ENCODE measurements at regions not wholly inside any gene's neighbourhood (a gene's known extent, or its start where the extent isn't known, plus 50 kb on each side); places are given as distances from the start of the nearest gene placed in this dataset.

DNA sequence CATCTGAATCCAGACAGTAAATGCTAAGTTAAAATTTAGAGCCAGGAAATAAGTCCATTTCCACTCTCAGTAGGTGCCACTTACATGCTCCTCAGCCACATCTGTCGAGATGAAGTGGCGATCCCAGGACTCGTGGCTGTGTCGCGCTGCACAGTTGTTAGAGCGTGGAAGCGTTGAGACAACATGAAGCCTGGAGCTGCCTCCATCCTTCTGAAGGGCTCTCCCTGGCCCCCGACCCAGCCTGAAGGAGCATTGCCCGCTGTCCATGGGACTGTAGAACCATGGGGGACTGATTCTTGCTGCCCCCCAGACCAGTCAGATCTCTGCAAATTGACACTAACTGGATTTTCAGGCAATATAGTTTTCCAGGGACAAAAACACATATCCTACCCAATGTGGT, 58.9 kb downstream of the IRX1 start:
- DNase-seq (ENCODE audit: low spot score in 2 of 2): no peak
- Mint-ChIP-seq H3K9me3 (peaks cover 5 to 6% of the 10 kb centered on the region in 2 donors), H3K36me3 (no peaks in the 10 kb centered on the region), H3K27ac (no peak overlapping the region)
- no peak for ATAC-seq

DNA sequence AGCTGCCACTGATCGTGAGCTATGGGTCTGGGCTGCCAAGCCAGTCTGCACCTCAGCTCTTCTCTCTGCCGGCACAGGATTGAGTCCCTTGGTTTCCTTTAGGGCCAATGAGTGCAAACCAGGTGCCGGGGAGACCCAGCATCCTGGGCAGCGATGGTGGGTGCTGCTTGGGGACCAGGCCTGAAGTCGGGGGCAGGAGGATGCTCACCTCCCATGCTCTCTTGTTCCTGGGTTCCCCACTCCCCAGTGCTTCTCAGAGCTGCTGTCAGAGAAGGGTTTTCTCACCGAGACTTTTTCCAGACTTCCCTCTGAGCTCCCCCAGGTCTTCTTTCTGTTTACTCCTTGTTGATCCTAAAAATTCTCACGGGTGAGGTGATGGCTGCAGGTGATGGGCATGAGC, 61.2 kb downstream of the IRX1 start:
- no peak overlapping the region for H3K27ac Mint-ChIP-seq
- DNase-seq (ENCODE audit: low spot score in 2 of 2): no peak
- no peak for ATAC-seq

DNA sequence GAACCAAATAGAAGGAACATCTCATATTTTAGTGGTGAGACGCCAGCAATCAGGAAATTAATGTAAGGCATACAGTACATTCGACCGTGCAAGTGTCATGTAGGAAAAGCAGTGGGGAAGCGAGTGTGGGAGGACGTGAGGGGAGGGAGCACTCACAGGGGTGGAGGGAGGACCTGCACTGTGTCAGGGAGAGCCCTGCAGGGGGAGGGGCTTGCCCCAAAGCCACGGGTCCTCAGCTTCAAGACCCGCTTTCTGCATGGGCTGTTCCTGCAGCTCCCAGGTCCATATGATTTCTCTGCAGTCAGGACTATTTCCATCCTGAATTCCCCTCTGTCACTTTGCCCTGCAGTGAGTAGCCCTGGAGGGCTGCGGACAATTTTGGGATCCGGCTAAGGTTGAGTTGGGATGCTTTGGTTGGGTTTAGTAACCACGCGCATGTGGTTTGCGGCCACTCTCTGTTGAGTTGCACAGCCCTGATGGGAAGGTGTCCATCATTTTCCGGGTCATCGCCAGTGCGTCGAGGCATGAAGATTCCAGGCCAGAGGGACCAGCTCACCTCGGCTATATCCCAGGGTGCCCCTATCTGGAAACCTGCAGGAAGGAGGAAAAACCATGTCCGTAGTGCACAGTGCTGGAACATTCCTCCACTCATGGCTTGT, 61.9 kb downstream of the IRX1 start:
- no peak for DNase-seq (ENCODE audit: low spot score in 2 of 2)
- Mint-ChIP-seq H3K27ac (no peak overlapping the region), H3K9me3 (no peaks in the 10 kb centered on the region), H3K36me3 (no peaks in the 10 kb centered on the region)
- ATAC-seq: no peak

More for the DNA sequence above, 61.2 kb downstream of the IRX1 start:
- H3K9me3 Mint-ChIP-seq: no peaks in the 10 kb centered on the region
- no peaks in the 10 kb centered on the region for H3K36me3 Mint-ChIP-seq

DNA sequence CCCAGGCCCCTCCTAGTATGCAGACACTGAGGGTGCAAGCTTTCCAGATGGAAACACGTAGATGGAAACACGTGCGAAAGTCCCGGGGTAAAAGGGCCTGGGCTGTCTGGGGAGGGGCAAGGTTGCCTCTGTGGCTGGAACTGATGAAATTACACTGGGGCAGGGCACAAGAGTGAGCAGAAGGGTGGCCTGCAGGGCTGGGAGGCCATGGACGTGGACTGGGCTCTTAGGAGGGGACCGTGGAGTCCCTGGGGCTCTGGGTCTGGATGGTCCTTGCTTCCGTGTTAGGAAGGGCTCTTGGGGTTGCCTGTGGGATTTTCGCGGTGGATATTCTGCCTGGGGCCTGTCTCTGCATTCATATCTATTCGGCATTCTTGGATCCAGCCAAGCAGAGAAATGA, 63.3 kb downstream of the IRX1 start:
- peaks cover 0 to 4% of the 10 kb centered on the region in 2 donors for H3K9me3 Mint-ChIP-seq

DNA sequence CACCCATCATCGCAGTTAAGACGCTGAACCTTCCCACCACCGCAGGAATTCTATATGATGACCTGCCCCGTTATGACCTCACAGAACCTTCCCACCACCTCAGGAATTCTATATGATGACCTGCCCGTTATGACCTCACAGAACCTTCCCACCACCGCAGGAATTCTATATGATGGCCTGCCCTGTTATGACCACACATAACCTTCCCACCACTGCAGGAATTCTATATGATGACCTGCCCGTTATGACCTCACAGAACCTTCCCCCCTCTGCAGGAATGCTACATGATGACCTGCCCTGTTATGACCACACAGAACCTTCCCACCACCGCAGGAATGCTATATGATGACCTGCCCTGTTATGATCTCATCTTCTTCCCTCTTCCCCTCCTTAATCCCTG, 64.3 kb downstream of the IRX1 start:
- ATAC-seq (no peak), DNase-seq (ENCODE audit: low spot score in 2 of 2) (no peak)
- Mint-ChIP-seq H3K36me3 (no peaks in the 10 kb centered on the region), H3K27ac (no peak overlapping the region), H3K9me3 (peaks cover 0 to 4% of the 10 kb centered on the region in 2 donors)

More for the DNA sequence above, 63.3 kb downstream of the IRX1 start:
- ATAC-seq: no peak
- no peak for DNase-seq (ENCODE audit: low spot score in 2 of 2)
- H3K27ac Mint-ChIP-seq: no peak overlapping the region
- no peaks in the 10 kb centered on the region for H3K36me3 Mint-ChIP-seq

DNA sequence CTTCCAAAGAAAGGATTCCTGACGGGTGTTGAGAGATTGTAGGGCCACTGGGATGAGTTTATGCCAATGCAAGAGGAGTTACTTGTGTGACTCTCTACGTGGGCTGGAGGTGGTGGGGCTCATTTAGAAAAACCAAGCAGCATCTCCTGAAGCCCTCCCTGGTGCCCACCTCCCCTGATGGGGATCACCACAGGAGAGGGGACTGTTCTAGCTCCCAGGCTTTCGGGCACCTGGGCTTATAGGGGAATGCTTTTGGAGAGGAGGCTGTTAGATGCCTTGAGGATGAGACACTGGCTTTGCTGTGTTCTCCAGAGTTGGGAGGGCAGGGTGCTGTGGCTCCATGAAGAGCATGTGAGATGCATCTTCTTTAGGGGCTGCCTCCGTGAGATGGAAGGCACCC, 65.0 kb downstream of the IRX1 start:
- ATAC-seq: no peak
- Mint-ChIP-seq H3K27ac (no peak overlapping the region), H3K9me3 (peaks cover 0 to 4% of the 10 kb centered on the region in 2 donors), H3K36me3 (no peaks in the 10 kb centered on the region)
- DNase-seq (ENCODE audit: low spot score in 2 of 2): no peak

DNA sequence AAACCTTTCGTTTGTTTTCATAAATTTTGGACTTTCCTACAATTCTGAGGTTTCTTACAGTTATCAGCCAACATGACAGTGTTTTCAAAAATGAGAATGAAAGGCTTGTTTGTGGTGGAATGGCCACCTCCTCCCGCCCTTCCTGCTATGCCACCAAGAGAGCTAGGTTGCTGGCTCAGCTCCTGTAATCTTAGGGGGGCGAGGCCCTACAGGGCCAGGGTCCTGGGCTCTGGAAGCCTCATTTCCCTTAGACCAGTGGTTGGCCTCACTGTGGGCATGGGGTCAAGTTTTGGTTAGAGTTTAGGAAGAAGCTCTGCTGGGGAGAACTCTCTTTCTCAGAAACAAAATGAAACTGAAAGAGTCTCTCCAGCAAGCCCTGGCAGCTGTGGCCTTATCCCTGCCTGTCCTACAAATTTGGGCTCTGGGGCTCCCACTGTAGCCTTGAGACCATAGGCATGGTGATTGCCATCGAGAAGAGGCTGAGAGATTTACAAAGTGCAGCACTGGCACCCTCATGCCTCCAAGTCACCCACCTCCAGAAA, 66.2 kb downstream of the IRX1 start:
- peaks cover 5 to 7% of the 10 kb centered on the region in 2 donors for H3K9me3 Mint-ChIP-seq
- ATAC-seq (no peak), DNase-seq (ENCODE audit: low spot score in 2 of 2) (no peak)
- no peak overlapping the region for H3K27ac Mint-ChIP-seq
- peaks cover 0 to 4% of the 10 kb centered on the region in 2 donors for H3K36me3 Mint-ChIP-seq

DNA sequence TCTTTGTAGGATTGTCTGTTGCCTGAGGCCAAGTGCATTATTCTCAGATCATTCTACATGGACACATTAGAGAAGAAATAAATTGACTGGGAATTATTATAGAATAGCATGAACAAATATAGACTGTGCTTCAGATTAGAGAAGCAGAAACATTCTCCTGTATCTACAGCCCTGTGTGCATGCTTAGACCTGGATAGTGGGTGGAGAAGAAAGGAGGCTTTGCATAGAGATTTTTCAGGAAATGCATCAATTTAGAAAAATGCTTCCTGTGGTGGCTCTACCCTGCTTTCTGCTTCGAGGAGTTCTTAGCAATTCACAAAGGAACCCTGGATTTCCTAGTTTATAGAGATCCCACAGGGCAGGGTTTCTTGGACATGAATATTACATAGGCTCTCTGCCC, 66.7 kb downstream of the IRX1 start:
- ATAC-seq: no peak
- Mint-ChIP-seq H3K36me3 (peaks cover under 1 to 8% of the 10 kb centered on the region in 2 donors), H3K27ac (no peak overlapping the region), H3K9me3 (peaks cover 7 to 10% of the 10 kb centered on the region in 2 donors)
- no peak for DNase-seq (ENCODE audit: low spot score in 2 of 2)

DNA sequence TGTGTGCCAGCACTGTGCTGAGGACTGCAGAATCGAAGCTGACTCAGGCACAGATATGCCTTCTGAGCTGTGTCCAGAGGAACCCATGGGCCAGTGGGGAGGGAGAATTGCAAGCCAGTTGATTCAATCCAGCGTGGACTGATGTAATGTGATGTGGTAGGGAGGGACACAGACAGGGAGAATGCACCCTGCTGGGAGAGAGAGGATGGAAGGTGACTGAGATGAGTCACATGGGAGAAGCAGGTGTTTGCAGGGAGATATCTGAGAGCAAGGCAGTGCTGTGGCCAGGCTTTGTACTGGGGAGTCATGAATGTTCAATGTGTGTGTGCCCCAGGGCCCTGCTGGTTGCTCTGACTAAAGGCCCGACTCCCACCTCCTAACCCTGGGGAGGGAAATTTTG, 75.7 kb downstream of the IRX1 start:
- Mint-ChIP-seq H3K36me3 (peaks cover 7 to 28% of the 10 kb centered on the region in 2 donors), H3K9me3 (peaks cover 25 to 26% of the 10 kb centered on the region in 2 donors), H3K27ac (no peak overlapping the region)
- ATAC-seq (no peak), DNase-seq (ENCODE audit: low spot score in 2 of 2) (no peak)

DNA sequence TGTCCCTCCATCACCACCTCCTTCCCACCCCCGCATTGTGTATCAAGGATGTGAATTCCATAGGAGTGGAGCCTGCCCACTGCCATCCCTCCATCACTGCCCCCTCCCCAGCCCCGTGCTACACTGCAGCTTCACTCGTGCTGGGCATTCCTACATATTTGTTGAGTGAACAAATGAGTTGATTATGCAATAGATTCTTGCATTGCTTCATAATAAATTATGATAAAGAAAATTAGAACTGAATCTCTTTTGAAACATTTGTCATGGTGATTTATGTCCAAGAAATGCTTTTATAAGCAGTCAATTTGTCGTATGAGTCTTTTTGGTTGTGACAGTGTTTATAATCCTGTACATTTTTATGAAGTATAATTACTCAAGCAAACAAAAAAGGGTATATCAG, 83.2 kb downstream of the IRX1 start:
- Mint-ChIP-seq H3K36me3 (no peaks in the 10 kb centered on the region), H3K9me3 (peaks cover 3 to 8% of the 10 kb centered on the region in 2 donors), H3K27ac (no peak overlapping the region)
- ATAC-seq (no peak), DNase-seq (ENCODE audit: low spot score in 2 of 2) (no peak)

DNA sequence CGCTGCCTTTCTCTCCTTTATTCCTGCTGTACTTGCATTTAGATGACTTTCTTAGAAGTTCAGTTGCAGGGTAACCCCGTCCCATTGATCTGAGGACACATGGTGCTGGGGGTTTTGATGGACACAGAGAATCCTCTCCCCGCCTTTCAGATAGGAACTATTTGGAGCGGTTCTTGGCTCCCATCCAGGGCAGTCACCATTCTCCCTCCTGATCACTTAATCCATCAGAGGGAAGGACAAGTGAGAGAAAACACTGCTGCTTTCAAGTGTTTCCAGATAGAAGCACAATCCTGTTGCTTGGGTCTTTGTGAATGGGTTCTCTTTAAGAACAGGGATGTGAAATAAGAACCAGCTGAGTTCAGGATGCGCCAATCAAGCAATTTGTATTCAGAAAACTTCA, 85.2 kb downstream of the IRX1 start:
- ATAC-seq: no peak
- Mint-ChIP-seq H3K36me3 (peaks cover 0 to 7% of the 10 kb centered on the region in 2 donors), H3K9me3 (peaks cover 0 to 4% of the 10 kb centered on the region in 2 donors), H3K27ac (no peak overlapping the region)
- DNase-seq (ENCODE audit: low spot score in 2 of 2): no peak

DNA sequence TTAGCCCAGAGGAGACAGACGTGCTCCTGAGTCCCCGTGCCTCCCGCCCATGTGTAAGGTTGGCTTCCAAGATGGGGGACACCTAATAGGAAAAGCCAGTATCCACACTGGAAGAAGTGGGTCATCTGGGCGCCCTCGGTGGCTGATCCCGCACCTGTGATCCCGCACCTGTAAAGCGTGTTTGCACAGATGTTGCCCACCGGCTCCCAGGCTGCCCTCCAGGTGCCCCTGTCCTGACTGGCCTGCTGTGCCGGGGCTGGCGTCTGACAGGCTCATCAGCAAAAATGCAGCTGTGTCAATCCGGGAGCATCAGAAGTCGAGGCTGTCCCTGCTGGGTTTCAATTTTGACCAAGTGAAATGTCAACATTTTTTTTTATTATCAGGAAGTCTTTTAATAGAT, 88.5 kb downstream of the IRX1 start:
- H3K27ac Mint-ChIP-seq: no peak overlapping the region
- DNase-seq (ENCODE audit: low spot score in 2 of 2) (no peak), ATAC-seq (no peak)
- H3K36me3 Mint-ChIP-seq: peaks cover 0 to 7% of the 10 kb centered on the region in 2 donors
- H3K9me3 Mint-ChIP-seq: peaks cover 0 to 4% of the 10 kb centered on the region in 2 donors

DNA sequence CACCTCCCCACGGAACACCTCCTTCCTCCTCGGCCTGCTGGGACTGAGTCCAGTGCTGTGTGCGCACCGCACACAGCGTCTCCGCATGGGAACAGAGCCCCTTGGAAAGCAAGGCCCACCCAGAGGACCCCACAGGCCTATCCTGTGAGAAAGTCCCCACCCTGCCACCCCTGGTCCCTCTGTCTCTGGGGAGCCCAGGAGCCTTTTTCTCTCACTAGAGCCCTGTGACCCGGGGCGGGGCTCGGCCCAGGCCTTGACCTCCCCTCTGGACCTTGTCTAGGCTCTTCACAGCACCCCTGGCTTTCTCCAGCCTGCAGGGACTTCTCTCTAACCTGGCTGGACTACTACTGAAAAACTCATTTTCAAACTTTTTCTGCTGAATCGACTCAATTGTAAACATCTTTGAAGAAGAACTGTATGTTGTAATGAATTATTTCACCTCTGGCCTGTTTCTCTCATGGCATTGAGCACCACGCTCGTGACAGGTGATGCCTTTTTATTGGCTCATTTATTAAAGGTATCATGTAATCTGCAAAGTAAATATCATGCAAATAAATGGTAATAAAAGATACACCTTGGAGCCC, 89.2 kb downstream of the IRX1 start:
- no peak for ATAC-seq
- Mint-ChIP-seq H3K9me3 (peaks cover 0 to 4% of the 10 kb centered on the region in 2 donors), H3K36me3 (peaks cover 0 to 7% of the 10 kb centered on the region in 2 donors), H3K27ac (no peak overlapping the region)
- DNase-seq (ENCODE audit: low spot score in 2 of 2): no peak

DNA sequence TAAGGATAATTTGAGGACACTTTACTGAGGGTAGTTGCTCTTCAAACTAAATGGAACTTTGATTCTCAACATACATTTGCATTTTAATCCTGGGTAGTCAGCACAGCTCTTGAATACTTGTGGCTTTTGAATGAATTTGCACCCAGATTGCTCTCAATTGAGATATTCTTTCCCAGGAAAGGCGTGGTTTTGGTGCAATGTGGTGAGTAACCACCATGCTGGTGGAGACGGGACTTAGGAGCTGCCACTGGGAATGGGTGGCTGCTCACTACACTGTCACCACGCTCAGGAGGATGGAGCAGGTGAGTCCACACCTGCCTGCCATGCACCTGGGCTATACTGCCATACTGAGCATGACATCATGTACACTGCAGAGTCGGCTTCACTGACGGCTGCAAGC, 99.2 kb downstream of the IRX1 start:
- H3K27ac Mint-ChIP-seq: no peak overlapping the region
- no peak for DNase-seq (ENCODE audit: low spot score in 2 of 2)
- H3K36me3 Mint-ChIP-seq: peaks cover 0 to 5% of the 10 kb centered on the region in 2 donors
- no peak for ATAC-seq
- peaks cover 7 to 11% of the 10 kb centered on the region in 2 donors for H3K9me3 Mint-ChIP-seq

DNA sequence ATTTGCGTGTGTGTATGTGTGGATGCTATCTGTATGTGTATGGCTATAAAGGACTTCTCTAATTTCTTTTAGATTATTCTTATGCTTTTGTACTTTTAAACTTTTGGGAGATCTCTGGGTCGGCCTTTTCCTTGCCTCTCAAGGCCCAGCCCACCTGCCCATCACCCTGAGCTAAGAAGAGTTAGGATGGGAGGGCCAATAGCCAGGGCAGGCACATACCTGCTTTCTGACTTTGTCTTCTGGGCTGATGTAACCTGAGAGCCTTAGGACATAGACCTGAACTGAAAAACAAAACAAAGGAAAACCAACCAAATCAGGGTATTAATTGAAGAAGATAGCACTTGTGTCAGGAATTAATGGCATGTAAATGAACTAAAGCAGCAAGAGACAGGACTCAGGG, 100.2 kb downstream of the IRX1 start:
- peaks cover 0 to 5% of the 10 kb centered on the region in 2 donors for H3K36me3 Mint-ChIP-seq
- H3K9me3 Mint-ChIP-seq: peaks cover 10 to 11% of the 10 kb centered on the region in 2 donors
- no peak overlapping the region for H3K27ac Mint-ChIP-seq
- ATAC-seq (no peak), DNase-seq (ENCODE audit: low spot score in 2 of 2) (no peak)

DNA sequence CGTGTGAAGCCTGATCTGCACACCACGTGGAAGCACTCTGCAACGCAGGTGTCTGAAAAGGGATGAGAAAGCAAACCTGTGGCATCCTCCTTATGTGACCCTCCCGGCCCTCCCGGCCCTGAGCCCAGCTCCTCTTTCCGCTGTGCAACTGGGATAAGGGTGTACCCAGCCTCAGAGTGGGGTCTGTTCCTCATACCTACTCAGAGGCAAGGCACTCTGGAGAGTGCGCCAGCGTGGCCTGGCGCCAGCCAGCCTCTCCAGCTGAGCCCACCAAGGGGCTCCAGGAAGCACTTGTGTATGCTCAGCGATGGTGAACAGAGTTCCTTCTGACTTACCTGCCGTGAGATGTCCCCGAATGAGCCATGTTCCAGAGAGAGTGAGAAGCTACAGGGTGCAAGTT, 102.8 kb downstream of the IRX1 start:
- no peak for DNase-seq (ENCODE audit: low spot score in 2 of 2)
- Mint-ChIP-seq H3K27ac (no peak overlapping the region), H3K9me3 (peaks cover 9 to 10% of the 10 kb centered on the region in 2 donors), H3K36me3 (peaks cover 0 to 5% of the 10 kb centered on the region in 2 donors)
- ATAC-seq: no peak

DNA sequence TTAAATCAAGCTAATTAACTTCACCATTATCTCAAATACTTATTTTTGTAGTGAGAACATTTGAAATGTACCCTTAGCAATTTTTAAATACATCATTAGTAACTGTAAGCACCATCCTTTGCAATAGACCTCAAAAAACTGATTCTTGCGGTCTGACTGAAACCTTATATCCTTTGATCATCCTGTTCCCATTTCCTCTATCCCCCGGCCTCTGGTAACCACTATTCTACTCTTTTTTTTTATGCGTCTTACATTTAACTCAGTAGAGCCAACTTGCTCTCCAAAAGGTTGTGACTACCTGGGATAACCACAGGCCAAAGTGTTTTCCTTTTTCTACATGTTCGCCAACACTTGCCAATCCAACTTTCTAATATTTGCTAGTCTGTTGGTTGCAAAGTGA, 106.1 kb downstream of the IRX1 start:
- ATAC-seq (no peak), DNase-seq (ENCODE audit: low spot score in 2 of 2) (no peak)
- no peak overlapping the region for H3K27ac Mint-ChIP-seq
- H3K36me3 Mint-ChIP-seq: peaks cover 0 to 12% of the 10 kb centered on the region in 2 donors
- H3K9me3 Mint-ChIP-seq: peaks cover 5 to 12% of the 10 kb centered on the region in 2 donors

DNA sequence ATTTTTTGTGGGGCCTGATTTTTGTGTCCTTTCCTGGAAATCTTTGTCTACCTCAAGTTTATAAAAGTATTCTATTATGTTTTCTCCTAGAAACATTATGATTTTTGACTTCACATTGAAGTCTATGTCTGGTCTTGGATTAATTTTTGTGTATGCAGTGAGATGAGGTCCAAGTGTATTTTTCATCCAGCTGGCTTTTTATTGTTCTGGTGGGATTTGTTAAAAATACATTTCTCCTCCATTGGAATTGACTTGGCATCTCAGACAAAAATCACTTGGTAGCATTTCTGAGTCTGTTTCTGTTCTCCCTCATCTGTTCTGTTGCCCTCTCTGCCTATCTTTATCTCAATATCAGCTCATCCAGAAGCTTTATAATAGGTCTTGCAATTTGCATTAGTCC, 109.0 kb downstream of the IRX1 start:
- peaks cover 0 to 7% of the 10 kb centered on the region in 2 donors for H3K36me3 Mint-ChIP-seq
- DNase-seq (ENCODE audit: low spot score in 2 of 2) (no peak), ATAC-seq (no peak)
- peaks cover 8 to 16% of the 10 kb centered on the region in 2 donors for H3K9me3 Mint-ChIP-seq
- no peak overlapping the region for H3K27ac Mint-ChIP-seq

Measured in activated naive CD4-positive, alpha-beta T cell treated with anti-CD3 and anti-CD28 coated beads, Interleukin-2, amount 50 U/mL, for 72 hours (primary cell).